Heart left ventricle (tissue), 16 donors: ENCODE measurements at regions not wholly inside any gene's neighbourhood (a gene's known extent, or its start where the extent isn't known, plus 50 kb on each side); places are given as distances from the start of the nearest gene placed in this dataset.
"Not testable (repeated sequence)": the region's sequence is repeated elsewhere in the genome, so short reads cannot be mapped to it uniquely, and the experiment has no call there.

Source experiments
- ATAC-seq, 4 donors: fragments of 200-7000 bp; cut with Tn5 transposase; one replicate each; pipeline ENCODE4 v1.9.1; 2020 to 2022; ENCODE audit warnings: moderate library complexity in 4 of 4, mild to moderate bottlenecking in 3 of 4, moderate number of reproducible peaks in 1 of 4
- DNase-seq, 5 donors: peaks; one replicate each; pipeline ENCODE4 v3.0.0-alpha.2; 2020
- H3K27ac ChIP-seq, 12 donors: fragments of 200-600 bp; sonication (generic) in 4 of 12; one replicate each; pipeline versions ENCODE4 v1.5.0 to v1.8.0; 2016 to 2022; ENCODE audit warnings: mild to moderate bottlenecking in 2 of 12
- H3K27me3 ChIP-seq, 9 donors: fragments of 200-600 bp; sonication (generic) in 2 of 9; one replicate each; pipeline versions ENCODE4 v1.5.1 to v1.8.0; 2016 to 2022; ENCODE audit warnings: mild to moderate bottlenecking in 3 of 9
- H3K36me3 ChIP-seq, 9 donors: fragments of 200-600 bp; sonication (generic) in 2 of 9; one replicate each; pipeline versions ENCODE4 v1.5.0 to v1.8.0; 2018 to 2022; ENCODE audit warnings: mild to moderate bottlenecking in 2 of 9
- H3K4me1 ChIP-seq, 12 donors: fragments of 200-600 bp; sonication (generic) in 4 of 12; one replicate each; pipeline versions ENCODE4 v1.5.0 to v1.8.0; 2016 to 2022; ENCODE audit warnings: mild to moderate bottlenecking in 3 of 12
- H3K4me3 ChIP-seq, 12 donors: fragments of 200-600 bp; sonication (generic) in 4 of 12; one replicate each; pipeline versions ENCODE4 v1.5.0 to v1.8.0; 2017 to 2022; ENCODE audit warnings: mild to moderate bottlenecking in 9 of 12, moderate library complexity in 4 of 12
- H3K9me3 ChIP-seq, 12 donors: fragments of 200-600 bp; sonication (generic) in 4 of 12; one replicate each; pipeline versions ENCODE4 v1.5.0 to v1.8.0; 2016 to 2022; ENCODE audit warnings: mild to moderate bottlenecking in 1 of 12
- POLR2A ChIP-seq, 2 donors: fragments of 450-650 bp; IDR thresholded peaks; one replicate each; pipeline ENCODE4 v1.6.1; 2017; ENCODE audit warnings: antibody characterized with exemption in 2 of 2, mild to moderate bottlenecking in 2 of 2, moderate library complexity in 2 of 2
- WGBS, 4 donors: extraction: QIAGEN DNeasy Blood & Tissue Kit in 2 of 4; methylation state at CpG; one replicate each; pipeline versions ENCODE4 v1.1.5 to v1.1.7; 2013 to 2018; 5-methylcytosine and 5-hydroxymethylcytosine counted together
- intact Hi-C, 10 donors: fragments of 100-400 bp; cut with DNase I; formaldehyde crosslinking; loops; one replicate each; pipeline versions ENCODE4 v1.11.1 to v1.14.2; 2022
- TF ChIP-seq, protein P1 (sequence below), 12 donors: fragments of 200-600 bp; sonication (generic) in 4 of 12; IDR thresholded peaks; one replicate each; pipeline versions ENCODE4 v1.5.0 to v1.8.0; 2018 to 2022; ENCODE audit warnings: antibody characterized with exemption in 12 of 12, mild to moderate bottlenecking in 5 of 12
- donor health status: ischemic (EF 13 %, LVEDD 7.1; RV severe dilation, severe dysfunction).
- donor health status: healthy with polysubstance abuse.
- donor health status: DM: no; HTN: yes; CAD: no.
- donor health status: DM: no; HTN: no; CAD: no.
- donor health status: ischemic (EF 25% LVEDD 6.9; RV normal size, moderate dysfunction).
- donor health status: ischemic (EF 25% LVEDD 5.7; RV mildly dilated, moderate dysfunction).
- donor health status: healthy.
- donor health status: DM: yes; HTN: yes; CAD: no.
- donor health status: ischemic (EF 35%, LVEDD 5.7; RV mildly dilated, moderate dysfunction).
- donor health status: nonischemic (EF 11% LVEDD 7.7; RV severe dilation, severe dysfunction).
- donor health status: DM: yes; HTN: yes; CAD: no.
- donor health status: PGD.
- donor health status: ischemic (EF 29% LVEDD 5.4; RV normal size, mild dysfunction).
- donor health status: nonischemic (EF 23%, LVEDD 6.1; RV moderate dilation, normal function).

DNA sequence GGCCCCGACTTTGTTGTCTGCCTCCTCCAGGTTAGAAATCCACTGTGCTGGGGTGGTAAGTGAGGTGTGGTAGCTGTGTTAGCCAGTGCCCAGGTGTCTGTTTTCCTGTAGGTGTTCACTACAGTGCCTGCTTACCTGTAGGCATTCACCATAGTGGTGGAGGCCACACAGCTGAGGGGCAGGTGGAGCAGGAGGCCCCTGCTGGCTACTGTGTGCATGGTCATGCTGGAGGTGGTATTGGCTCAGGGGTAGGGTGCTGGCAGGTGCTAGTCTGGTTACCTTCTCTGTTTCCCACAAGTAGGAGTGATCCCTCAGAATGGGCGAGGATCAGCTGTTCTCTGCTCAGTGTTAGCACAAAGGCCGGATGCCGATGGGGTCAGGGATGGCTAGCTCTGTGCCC lies 217.3 kb downstream of the SYT10 start:
- H3K4me1 ChIP-seq = no peaks in the 10 kb centered on the region
- DNase-seq = no peak
- intact Hi-C loops = no loop called here
- peaks cover 0 to 16% (median 3%) of the 10 kb centered on the region in 12 donors for H3K9me3 ChIP-seq
- no peaks in the 10 kb centered on the region for H3K27me3 ChIP-seq
- TF ChIP-seq, protein P1, sequence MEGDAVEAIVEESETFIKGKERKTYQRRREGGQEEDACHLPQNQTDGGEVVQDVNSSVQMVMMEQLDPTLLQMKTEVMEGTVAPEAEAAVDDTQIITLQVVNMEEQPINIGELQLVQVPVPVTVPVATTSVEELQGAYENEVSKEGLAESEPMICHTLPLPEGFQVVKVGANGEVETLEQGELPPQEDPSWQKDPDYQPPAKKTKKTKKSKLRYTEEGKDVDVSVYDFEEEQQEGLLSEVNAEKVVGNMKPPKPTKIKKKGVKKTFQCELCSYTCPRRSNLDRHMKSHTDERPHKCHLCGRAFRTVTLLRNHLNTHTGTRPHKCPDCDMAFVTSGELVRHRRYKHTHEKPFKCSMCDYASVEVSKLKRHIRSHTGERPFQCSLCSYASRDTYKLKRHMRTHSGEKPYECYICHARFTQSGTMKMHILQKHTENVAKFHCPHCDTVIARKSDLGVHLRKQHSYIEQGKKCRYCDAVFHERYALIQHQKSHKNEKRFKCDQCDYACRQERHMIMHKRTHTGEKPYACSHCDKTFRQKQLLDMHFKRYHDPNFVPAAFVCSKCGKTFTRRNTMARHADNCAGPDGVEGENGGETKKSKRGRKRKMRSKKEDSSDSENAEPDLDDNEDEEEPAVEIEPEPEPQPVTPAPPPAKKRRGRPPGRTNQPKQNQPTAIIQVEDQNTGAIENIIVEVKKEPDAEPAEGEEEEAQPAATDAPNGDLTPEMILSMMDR (IDR thresholded peaks at IDR 0.05) = no peak
- TF ChIP-seq POLR2A (IDR thresholded peaks at IDR 0.05) = no peak
- ATAC-seq = peak in 1 of 4 donors; percentile 13
- no peak overlapping the region for H3K4me3 ChIP-seq
- WGBS, 4 donors = 86 to 91% (median 90%) methylated on average over 4 of the region's 4 CpGs
- no peak overlapping the region for H3K27ac ChIP-seq
- H3K36me3 ChIP-seq = no peaks in the 10 kb centered on the region

DNA sequence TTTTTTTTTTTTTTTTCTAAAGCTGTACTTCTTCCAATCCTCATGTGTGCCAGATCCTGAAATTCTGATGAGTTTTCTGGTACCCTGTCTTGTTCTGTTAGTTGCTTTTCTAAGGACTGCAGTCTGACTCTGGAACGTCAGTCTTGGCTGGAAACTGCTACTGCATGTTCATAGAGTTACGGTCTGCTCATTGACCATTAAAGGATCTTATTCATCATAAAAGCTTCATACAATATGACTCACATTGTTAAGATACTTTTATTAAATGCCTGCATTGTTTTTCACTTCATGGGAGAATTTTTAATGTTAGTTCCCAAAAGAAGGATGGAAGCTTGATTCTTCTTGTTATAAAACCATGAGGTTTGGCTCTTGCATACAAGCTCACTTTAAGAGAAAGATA lies 233.6 kb downstream of the SYT10 start:
- ATAC-seq = no peak
- DNase-seq = no peak
- H3K9me3 ChIP-seq = peaks cover 0 to 5% (median 0%) of the 10 kb centered on the region in 12 donors
- intact Hi-C loops = no loop called here
- 61 to 73% (median 67%) methylated on average over 2 of the region's 2 CpGs for WGBS, 4 donors
- H3K4me3 ChIP-seq = no peak overlapping the region
- H3K27me3 ChIP-seq = no peaks in the 10 kb centered on the region
- H3K4me1 ChIP-seq = no peaks in the 10 kb centered on the region
- H3K27ac ChIP-seq = no peak overlapping the region
- TF ChIP-seq POLR2A (IDR thresholded peaks at IDR 0.05) = no peak
- TF ChIP-seq, protein P1 (IDR thresholded peaks at IDR 0.05) = no peak
- H3K36me3 ChIP-seq = no peaks in the 10 kb centered on the region

DNA sequence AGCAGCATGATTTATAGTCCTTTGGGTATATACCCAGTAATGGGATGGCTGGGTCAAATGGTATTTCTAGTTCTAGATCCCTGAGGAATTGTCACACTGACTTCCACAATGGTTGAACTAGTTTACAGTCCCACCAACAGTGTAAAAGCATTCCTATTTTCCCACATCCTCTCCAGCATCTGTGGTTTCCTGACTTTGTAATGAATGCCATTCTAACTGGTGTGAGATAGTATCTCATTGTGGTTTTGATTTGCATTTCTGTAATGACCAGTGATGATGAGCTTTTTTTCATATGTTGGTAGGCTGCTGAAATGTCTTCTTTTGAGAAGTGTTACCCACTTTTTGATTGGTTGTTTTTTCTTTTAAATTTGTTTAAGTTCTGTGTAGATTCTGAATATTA lies 245.2 kb downstream of the SYT10 start:
- ATAC-seq, H3K27ac ChIP-seq, H3K4me3 ChIP-seq, H3K27me3 ChIP-seq, intact Hi-C loops, DNase-seq, H3K4me1 ChIP-seq, H3K36me3 ChIP-seq: not testable (repeated sequence)
- peaks cover 0 to 25% (median 4%) of the 10 kb centered on the region in 12 donors for H3K9me3 ChIP-seq

DNA sequence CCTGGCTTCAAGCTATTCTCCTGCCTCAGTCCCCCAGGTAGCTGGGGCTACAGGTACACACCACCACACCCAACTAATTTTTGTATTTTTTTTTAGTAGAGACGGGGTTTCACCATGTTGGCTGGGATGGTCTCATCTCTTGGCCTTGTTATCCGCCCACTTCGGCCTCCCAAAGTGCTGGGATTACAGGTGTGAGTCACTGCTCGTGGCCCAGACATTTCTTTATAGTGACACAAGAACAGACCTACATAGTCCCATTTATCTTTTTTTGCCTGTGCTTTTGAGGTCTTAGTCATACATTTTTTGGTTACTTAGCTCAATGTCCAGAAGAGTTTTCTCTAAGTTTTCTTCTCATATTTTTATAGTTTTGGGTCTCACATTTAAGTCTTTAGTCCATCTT lies 247.4 kb downstream of the SYT10 start:
- 53 to 80% (median 71%) methylated on average over 4 of the region's 4 CpGs for WGBS, 4 donors
- Histone ChIP-seq H3K9me3 (peaks cover 0 to 32% (median 5%) of the 10 kb centered on the region in 12 donors), H3K27ac (no peak overlapping the region), H3K4me3 (no peak overlapping the region), H3K27me3 (no peaks in the 10 kb centered on the region), H3K4me1 (no peaks in the 10 kb centered on the region), H3K36me3 (no peaks in the 10 kb centered on the region)
- TF ChIP-seq POLR2A (IDR thresholded peaks at IDR 0.05) = no peak
- TF ChIP-seq, protein P1 (IDR thresholded peaks at IDR 0.05) = no peak
- ATAC-seq = no peak
- intact Hi-C loops = no loop called here
- DNase-seq = no peak

DNA sequence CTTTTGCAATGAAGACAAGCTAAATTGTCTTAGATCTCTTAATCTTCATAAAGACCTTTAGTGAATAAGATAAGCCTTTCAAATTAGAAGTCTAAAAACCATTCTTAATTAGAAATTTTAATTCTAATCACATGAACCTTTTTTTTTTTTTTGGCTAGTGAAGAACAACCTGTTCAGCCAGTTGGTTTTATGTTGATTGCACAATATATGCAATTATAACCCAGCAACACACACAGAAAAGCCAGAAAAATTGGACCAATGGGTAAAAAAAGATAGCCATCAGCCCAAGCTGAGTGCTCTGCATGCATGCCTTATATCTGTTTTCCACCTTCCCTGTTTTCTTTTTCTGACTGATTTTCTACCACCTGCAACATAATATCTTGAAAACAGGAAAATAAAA lies 252.2 kb downstream of the SYT10 start:
- DNase-seq (no peak), ATAC-seq (no peak)
- Histone ChIP-seq H3K4me3 (no peak overlapping the region), H3K9me3 (peaks cover 0 to 20% (median 5%) of the 10 kb centered on the region in 12 donors), H3K27ac (no peak overlapping the region), H3K36me3 (no peaks in the 10 kb centered on the region), H3K27me3 (no peaks in the 10 kb centered on the region), H3K4me1 (no peaks in the 10 kb centered on the region)
- intact Hi-C loops = no loop called here
- TF ChIP-seq, protein P1 (IDR thresholded peaks at IDR 0.05) = no peak
- TF ChIP-seq POLR2A (IDR thresholded peaks at IDR 0.05) = no peak
